ENCODE measurements at regions not wholly inside any gene's neighbourhood (a gene's known extent, or its start where the extent isn't known, plus 50 kb on each side); places are given as distances from the start of the nearest gene placed in this dataset.

- Histone ChIP-seq H3K4me3 (ENCODE audit: insufficient read depth, low read length, poor library complexity, severe bottlenecking) (no peak overlapping the region), H3K27me3 (ENCODE audit: low read length) (no peaks in the 10 kb centered on the region; the same call in 1 of the 2 replicates), H3K27ac (ENCODE audit: low read depth, low read length) (no peak overlapping the region), H3K9ac (ENCODE audit: low read length) (no peak overlapping the region), H3K9me2 (replicated peaks; ENCODE audit: insufficient read depth, low read length) (no peaks in the 10 kb centered on the region), H3K79me2 (ENCODE audit: insufficient read depth, low read length) (no peaks in the 10 kb centered on the region), H2AFZ (ENCODE audit: low read depth, low read length, severe bottlenecking) (no peak overlapping the region), H4K20me1 (ENCODE audit: low read depth, low read length) (no peaks in the 10 kb centered on the region), H3K9me3 (ENCODE audit: insufficient read depth, low read length) (no peaks in the 10 kb centered on the region), H3K36me3 (ENCODE audit: low read length) (no peaks in the 10 kb centered on the region), H3F3A (ENCODE audit: insufficient read depth) (no peaks in the 10 kb centered on the region), H3K4me2 (ENCODE audit: low read depth, low read length, poor library complexity, severe bottlenecking) (no peak overlapping the region)
- TF ChIP-seq CTCF (IDR thresholded peaks at IDR 0.05; ENCODE audit: insufficient read depth, low read length, poor library complexity, severe bottlenecking) (no peak), EZH2phosphoT487 (conservative IDR thresholded peaks at IDR 0.05; ENCODE audit: low read length) (no peak)
Measured at GRCh38 chr14:101496776-101497683, 64.3 kb upstream of the DIO3 start.

GRCh38 chr14:101497684-101498525, 63.4 kb upstream of the DIO3 start:
- no peaks in the 10 kb centered on the region for H3K79me2 ChIP-seq (ENCODE audit: insufficient read depth, low read length)
- H3K4me3 ChIP-seq (ENCODE audit: insufficient read depth, low read length, poor library complexity, severe bottlenecking): no peak overlapping the region
- no peak overlapping the region for H3K4me2 ChIP-seq (ENCODE audit: low read depth, low read length, poor library complexity, severe bottlenecking)
- TF ChIP-seq EZH2phosphoT487 (conservative IDR thresholded peaks at IDR 0.05; ENCODE audit: low read length) (no peak), CTCF (IDR thresholded peaks at IDR 0.05; ENCODE audit: insufficient read depth, low read length, poor library complexity, severe bottlenecking) (no peak)
- H3K27me3 ChIP-seq (ENCODE audit: low read length): no peaks in the 10 kb centered on the region; the same call in 1 of the 2 replicates
- H3K9me3 ChIP-seq (ENCODE audit: insufficient read depth, low read length): no peaks in the 10 kb centered on the region
- no peaks in the 10 kb centered on the region for H3K9me2 ChIP-seq (replicated peaks; ENCODE audit: insufficient read depth, low read length)
- H3K36me3 ChIP-seq (ENCODE audit: low read length): no peaks in the 10 kb centered on the region
- H3K27ac ChIP-seq (ENCODE audit: low read depth, low read length): no peak overlapping the region
- no peaks in the 10 kb centered on the region for H4K20me1 ChIP-seq (ENCODE audit: low read depth, low read length)
- H3K9ac ChIP-seq (ENCODE audit: low read length): no peak overlapping the region
- H3F3A ChIP-seq (ENCODE audit: insufficient read depth): no peaks in the 10 kb centered on the region
- H2AFZ ChIP-seq (ENCODE audit: low read depth, low read length, severe bottlenecking): no peak overlapping the region

GRCh38 chr14:101498526-101498860, 62.8 kb upstream of the DIO3 start:
- no peak overlapping the region for H3K4me2 ChIP-seq (ENCODE audit: low read depth, low read length, poor library complexity, severe bottlenecking)
- no peaks in the 10 kb centered on the region; the same call in 1 of the 2 replicates for H3K27me3 ChIP-seq (ENCODE audit: low read length)
- H3K27ac ChIP-seq (ENCODE audit: low read depth, low read length): no peak overlapping the region
- no peaks in the 10 kb centered on the region for H3F3A ChIP-seq (ENCODE audit: insufficient read depth)
- no peaks in the 10 kb centered on the region for H3K36me3 ChIP-seq (ENCODE audit: low read length)
- TF ChIP-seq CTCF (IDR thresholded peaks at IDR 0.05; ENCODE audit: insufficient read depth, low read length, poor library complexity, severe bottlenecking) (no peak), EZH2phosphoT487 (conservative IDR thresholded peaks at IDR 0.05; ENCODE audit: low read length) (no peak)
- H3K9ac ChIP-seq (ENCODE audit: low read length): no peak overlapping the region
- no peaks in the 10 kb centered on the region for H3K9me2 ChIP-seq (replicated peaks; ENCODE audit: insufficient read depth, low read length)
- no peaks in the 10 kb centered on the region for H3K79me2 ChIP-seq (ENCODE audit: insufficient read depth, low read length)
- no peak overlapping the region for H3K4me3 ChIP-seq (ENCODE audit: insufficient read depth, low read length, poor library complexity, severe bottlenecking)
- H2AFZ ChIP-seq (ENCODE audit: low read depth, low read length, severe bottlenecking): no peak overlapping the region
- no peaks in the 10 kb centered on the region for H3K9me3 ChIP-seq (ENCODE audit: insufficient read depth, low read length)
- no peaks in the 10 kb centered on the region for H4K20me1 ChIP-seq (ENCODE audit: low read depth, low read length)
